Fibroblast of mammary gland (primary cell): ENCODE measurements at regions not wholly inside any gene's neighbourhood (a gene's known extent, or its start where the extent isn't known, plus 50 kb on each side); places are given as distances from the start of the nearest gene placed in this dataset.

ENCODE experiments used
- DNase-seq: peaks from one replicate; pipeline ENCODE4 v3.0.0-alpha.2; 2010; ENCODE audit warnings: low read depth
- H3K4me3 ChIP-seq: 2 replicates; pipeline ENCODE4 v1.5.1; 2011; ENCODE audit warnings: low read depth, mild to moderate bottlenecking, low read length, moderate library complexity; ENCODE audit not compliant: control insufficient read depth
- CTCF ChIP-seq: conservative IDR thresholded peaks from 2 replicates; pipeline ENCODE4 v1.5.1; 2011; ENCODE audit warnings: low read depth, low read length, inconsistent platforms; ENCODE audit not compliant: control insufficient read depth, insufficient read depth

GRCh38 chr14:29421156-29421728 lies 506.4 kb downstream of the PRKD1 start:
- H3K4me3 ChIP-seq: no peak overlapping the region
- no peak for DNase-seq
- peak; percentile 19 for TF ChIP-seq CTCF

GRCh38 chr14:29425705-29426482 lies 501.8 kb downstream of the PRKD1 start:
- H3K4me3 ChIP-seq: no peak overlapping the region
- TF ChIP-seq CTCF: no peak
- DNase-seq: no peak

GRCh38 chr14:29442696-29443095 lies 485.0 kb downstream of the PRKD1 start:
- DNase-seq: peak; percentile 79
- no peak overlapping the region for H3K4me3 ChIP-seq
- TF ChIP-seq CTCF: no peak

DNA sequence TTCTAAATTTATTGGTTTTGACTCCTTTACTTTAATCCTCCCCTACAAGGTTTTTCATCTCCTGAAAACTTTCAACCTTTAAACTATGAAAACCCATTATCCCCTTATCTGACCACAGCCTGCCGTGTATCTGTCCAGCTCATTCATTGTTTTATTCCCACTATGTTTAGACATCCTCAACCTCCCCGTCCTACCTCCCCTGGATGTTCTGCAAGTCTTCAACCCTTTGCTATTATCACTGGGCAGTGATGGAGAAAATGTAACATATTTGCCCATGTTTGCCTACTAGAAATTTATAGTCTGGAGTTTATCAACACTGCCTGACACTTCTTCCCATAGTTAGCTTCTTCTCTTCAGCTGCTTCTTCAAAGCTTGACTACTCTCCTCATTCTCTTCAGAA lies 483.4 kb downstream of the PRKD1 start:
- no peak for TF ChIP-seq CTCF
- no peak overlapping the region for H3K4me3 ChIP-seq

DNA sequence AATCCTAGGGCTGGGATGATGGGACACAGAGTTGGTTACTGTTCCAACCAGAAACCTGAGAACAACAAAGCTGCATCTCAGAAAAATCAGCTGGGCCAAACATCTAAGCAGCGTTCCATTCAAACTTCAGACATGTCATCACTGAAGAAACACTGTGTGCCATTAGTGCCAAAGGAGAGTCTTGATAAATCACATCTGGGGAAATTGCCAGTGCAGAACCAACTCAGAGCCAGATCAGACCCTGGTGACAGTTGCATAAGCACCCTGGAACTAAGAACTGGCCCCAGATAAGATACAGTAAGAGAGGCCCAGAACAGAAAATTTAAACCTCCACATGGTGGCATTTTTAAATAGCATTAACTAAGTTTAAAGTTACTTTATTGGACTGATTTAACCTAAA lies 482.8 kb downstream of the PRKD1 start:
- peak; percentile 45 for DNase-seq
- no peak overlapping the region for H3K4me3 ChIP-seq
- TF ChIP-seq CTCF: no peak

More for the DNA sequence above, 483.4 kb downstream of the PRKD1 start:
- no peak for DNase-seq

DNA sequence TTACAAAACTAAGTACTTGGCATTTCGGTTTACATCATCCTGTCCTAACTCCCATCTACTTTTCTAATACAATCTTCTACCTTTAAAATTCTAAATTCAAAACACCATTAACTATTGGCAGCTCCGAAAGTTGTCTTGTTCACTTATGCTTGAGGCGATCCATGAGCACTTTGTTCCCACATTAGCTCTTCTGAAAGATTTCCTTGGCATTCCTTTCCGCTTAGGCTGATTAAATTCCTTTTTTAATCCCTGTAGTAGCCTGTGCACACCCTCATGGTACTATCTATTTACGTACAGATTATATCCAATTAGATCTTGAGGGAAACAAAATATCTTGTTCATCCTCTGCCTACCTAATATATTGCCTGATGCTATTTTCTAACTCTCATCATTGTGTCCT lies 480.7 kb downstream of the PRKD1 start:
- H3K4me3 ChIP-seq: no peak overlapping the region
- no peak for TF ChIP-seq CTCF
- DNase-seq: no peak
